ENCODE measurements at regions not wholly inside any gene's neighbourhood (a gene's known extent, or its start where the extent isn't known, plus 50 kb on each side); places are given as distances from the start of the nearest gene placed in this dataset.
"Not testable (repeated sequence)": the region's sequence is repeated elsewhere in the genome, so short reads cannot be mapped to it uniquely, and the experiment has no call there.

GRCh38 chr1:174105086-174105485, 54.2 kb upstream of the RABGAP1L start:
- no peak overlapping the region for H3K4me3 ChIP-seq (ENCODE audit: control insufficient read depth, low read depth, low read length)
- DNase-seq (ENCODE audit: low read depth) = no peak
- TF ChIP-seq, protein P1, sequence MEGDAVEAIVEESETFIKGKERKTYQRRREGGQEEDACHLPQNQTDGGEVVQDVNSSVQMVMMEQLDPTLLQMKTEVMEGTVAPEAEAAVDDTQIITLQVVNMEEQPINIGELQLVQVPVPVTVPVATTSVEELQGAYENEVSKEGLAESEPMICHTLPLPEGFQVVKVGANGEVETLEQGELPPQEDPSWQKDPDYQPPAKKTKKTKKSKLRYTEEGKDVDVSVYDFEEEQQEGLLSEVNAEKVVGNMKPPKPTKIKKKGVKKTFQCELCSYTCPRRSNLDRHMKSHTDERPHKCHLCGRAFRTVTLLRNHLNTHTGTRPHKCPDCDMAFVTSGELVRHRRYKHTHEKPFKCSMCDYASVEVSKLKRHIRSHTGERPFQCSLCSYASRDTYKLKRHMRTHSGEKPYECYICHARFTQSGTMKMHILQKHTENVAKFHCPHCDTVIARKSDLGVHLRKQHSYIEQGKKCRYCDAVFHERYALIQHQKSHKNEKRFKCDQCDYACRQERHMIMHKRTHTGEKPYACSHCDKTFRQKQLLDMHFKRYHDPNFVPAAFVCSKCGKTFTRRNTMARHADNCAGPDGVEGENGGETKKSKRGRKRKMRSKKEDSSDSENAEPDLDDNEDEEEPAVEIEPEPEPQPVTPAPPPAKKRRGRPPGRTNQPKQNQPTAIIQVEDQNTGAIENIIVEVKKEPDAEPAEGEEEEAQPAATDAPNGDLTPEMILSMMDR (IDR thresholded peaks at IDR 0.05; ENCODE audit: control insufficient read depth, insufficient read depth, low read depth, low read length, missing control alignments) = no peak

GRCh38 chr1:174103766-174104165, 55.6 kb upstream of the RABGAP1L start:
- no peak overlapping the region for H3K4me3 ChIP-seq (ENCODE audit: control insufficient read depth, low read depth, low read length)
- DNase-seq (ENCODE audit: low read depth) = no peak
- TF ChIP-seq, protein P1 (IDR thresholded peaks at IDR 0.05; ENCODE audit: control insufficient read depth, insufficient read depth, low read depth, low read length, missing control alignments) = no peak

DNA sequence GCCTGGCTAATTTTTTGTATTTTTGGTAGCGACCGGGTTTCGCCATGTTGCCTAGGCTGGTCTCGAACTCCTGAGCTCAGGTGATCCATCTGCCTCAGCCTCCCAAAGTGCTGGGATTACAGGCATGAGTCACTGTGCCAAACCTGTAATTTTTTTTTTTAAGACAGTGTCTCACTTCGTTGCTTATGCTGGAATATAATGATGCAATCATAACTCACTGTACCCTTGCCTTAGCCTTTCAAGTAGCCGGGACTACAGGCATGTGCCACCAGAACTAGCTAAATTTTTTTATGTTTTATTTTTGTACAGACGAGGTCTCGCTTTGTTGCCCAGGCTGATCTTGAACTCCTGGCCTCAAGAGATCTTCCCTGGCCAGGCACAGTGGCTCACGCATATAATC, 57.3 kb upstream of the RABGAP1L start:
- not testable (repeated sequence) for DNase-seq (ENCODE audit: low read depth); H3K4me3 ChIP-seq (ENCODE audit: control insufficient read depth, low read depth, low read length)

- DNase-seq (ENCODE audit: low read depth) = no peak
- H3K4me3 ChIP-seq (ENCODE audit: control insufficient read depth, low read depth, low read length) = no peak overlapping the region
- TF ChIP-seq, protein P1 (IDR thresholded peaks at IDR 0.05; ENCODE audit: control insufficient read depth, insufficient read depth, low read depth, low read length, missing control alignments) = no peak
Measured at GRCh38 chr1:174097426-174097825, 61.9 kb upstream of the RABGAP1L start.

DNA sequence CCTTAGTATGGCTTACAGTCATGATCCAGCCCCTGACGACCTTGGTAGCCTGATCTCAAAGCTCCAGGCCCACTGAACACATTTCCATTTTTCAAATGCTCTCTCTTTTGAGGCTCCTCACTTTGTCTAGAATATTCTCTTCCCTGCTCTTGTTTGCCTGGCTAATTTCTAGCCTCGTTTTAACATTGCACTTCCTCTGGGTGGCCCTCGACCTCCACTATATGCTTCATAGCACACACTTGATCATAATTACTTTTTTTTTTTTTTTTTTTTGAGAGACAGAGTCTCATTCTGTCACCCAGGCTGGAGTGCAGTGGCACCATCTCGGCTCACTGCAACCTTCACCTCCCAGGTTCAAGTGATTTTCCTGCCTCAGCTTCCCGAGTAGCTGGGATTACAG, 65.5 kb upstream of the RABGAP1L start:
- not testable (repeated sequence) for H3K4me3 ChIP-seq (ENCODE audit: control insufficient read depth, low read depth, low read length); DNase-seq (ENCODE audit: low read depth)
- TF ChIP-seq, protein P1 (IDR thresholded peaks at IDR 0.05; ENCODE audit: control insufficient read depth, insufficient read depth, low read depth, low read length, missing control alignments) = peak; percentile 16

- no peak for DNase-seq (ENCODE audit: low read depth)
- no peak overlapping the region for H3K4me3 ChIP-seq (ENCODE audit: control insufficient read depth, low read depth, low read length)
- TF ChIP-seq, protein P1 (IDR thresholded peaks at IDR 0.05; ENCODE audit: control insufficient read depth, insufficient read depth, low read depth, low read length, missing control alignments) = no peak
Measured at GRCh38 chr1:174090471-174090870, 68.3 kb upstream of the RC3H1 start.

DNA sequence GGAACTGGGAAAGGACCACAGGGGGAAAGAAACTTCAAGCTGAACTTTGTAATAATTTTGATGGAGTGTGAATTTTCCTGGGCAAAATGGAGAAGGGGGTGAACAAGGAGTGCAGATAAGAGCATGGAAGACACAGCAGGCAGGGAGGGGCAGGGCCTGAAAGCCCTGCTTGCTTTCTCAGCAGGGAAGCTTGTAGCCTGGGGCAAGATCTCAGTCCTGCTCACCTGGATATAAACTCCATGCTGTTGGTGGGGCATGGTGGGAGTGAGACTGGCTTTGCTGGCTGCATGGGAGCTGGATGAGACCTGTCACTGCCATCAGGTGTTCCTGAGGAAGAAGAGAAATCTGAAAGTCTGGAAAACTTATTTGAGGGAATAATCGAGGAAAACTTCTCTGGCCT, 58.7 kb upstream of the RC3H1 start:
- no peak for DNase-seq (ENCODE audit: low read depth)
- TF ChIP-seq, protein P1 (IDR thresholded peaks at IDR 0.05; ENCODE audit: control insufficient read depth, insufficient read depth, low read depth, low read length, missing control alignments) = no peak
- H3K4me3 ChIP-seq (ENCODE audit: control insufficient read depth, low read depth, low read length) = no peak overlapping the region
